ENCODE measurements at regions not wholly inside any gene's neighbourhood (a gene's known extent, or its start where the extent isn't known, plus 50 kb on each side); places are given as distances from the start of the nearest gene placed in this dataset.

DNA sequence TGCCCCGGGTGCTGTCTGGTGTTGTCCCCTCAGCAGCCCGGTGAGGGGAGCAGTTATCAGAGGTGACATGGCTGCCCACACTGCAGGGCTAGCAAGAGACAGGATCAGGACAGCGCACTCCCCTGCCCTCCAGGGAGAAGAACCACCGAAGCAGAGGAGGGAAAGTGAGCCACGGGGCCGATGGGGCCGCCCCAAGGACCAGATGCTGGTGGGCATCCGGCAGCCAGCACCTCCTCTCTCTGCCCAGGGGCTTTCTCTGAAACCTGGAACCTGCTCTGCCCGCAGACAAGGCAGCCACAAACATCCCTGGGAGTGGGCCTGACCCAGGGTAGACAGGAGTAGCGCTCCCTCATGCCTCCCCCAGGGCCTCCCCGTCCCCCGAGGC lies 163.0 kb upstream of the CST7 start:
- Histone ChIP-seq H3K9ac (replicated peaks; ENCODE audit: extremely low read depth, insufficient read depth, low read length) (no peak overlapping the region), H3K36me3 (ENCODE audit: control insufficient read depth in 2 of 2, extremely low read depth in 1 of 2, insufficient read depth in 2 of 2, low read length in 2 of 2) (no peaks in the 10 kb centered on the region), H2AFZ (ENCODE audit: low read depth, low read length) (no peak overlapping the region), H3K9me1 (replicated peaks; ENCODE audit: control insufficient read depth, extremely low read depth, insufficient read depth, low read length) (no peaks in the 10 kb centered on the region), H3K4me3 (replicated peaks in 1 of 3; ENCODE audit: insufficient read depth in 1 of 3, low read depth in 1 of 3, low read length in 3 of 3) (no peak overlapping the region), H3K9me3 (replicated peaks; ENCODE audit: control insufficient read depth, insufficient read depth, low read length) (no peaks in the 10 kb centered on the region), H4K20me1 (replicated peaks; ENCODE audit: control insufficient read depth, extremely low read depth, insufficient read depth, low read length) (no peaks in the 10 kb centered on the region), H3K27ac (ENCODE audit: insufficient read depth, low read depth, low read length) (no peak overlapping the region), H3K4me2 (ENCODE audit: insufficient read depth, low read length) (no peak overlapping the region), H3K27me3 (ENCODE audit: control insufficient read depth in 2 of 2, insufficient read depth in 2 of 2, low read length in 2 of 2) (no peaks in the 10 kb centered on the region), H3K4me1 (ENCODE audit: control insufficient read depth, extremely low read depth, insufficient read depth, low read length) (no peaks in the 10 kb centered on the region), H3K79me2 (ENCODE audit: control insufficient read depth, insufficient read depth, low read length) (no peaks in the 10 kb centered on the region)
- dilution Hi-C loops (cut with MboI; ENCODE audit: extremely low pct_ligation_motif_present, low sequenced_read_pairs) = no loop called here
- TF ChIP-seq, protein P1, sequence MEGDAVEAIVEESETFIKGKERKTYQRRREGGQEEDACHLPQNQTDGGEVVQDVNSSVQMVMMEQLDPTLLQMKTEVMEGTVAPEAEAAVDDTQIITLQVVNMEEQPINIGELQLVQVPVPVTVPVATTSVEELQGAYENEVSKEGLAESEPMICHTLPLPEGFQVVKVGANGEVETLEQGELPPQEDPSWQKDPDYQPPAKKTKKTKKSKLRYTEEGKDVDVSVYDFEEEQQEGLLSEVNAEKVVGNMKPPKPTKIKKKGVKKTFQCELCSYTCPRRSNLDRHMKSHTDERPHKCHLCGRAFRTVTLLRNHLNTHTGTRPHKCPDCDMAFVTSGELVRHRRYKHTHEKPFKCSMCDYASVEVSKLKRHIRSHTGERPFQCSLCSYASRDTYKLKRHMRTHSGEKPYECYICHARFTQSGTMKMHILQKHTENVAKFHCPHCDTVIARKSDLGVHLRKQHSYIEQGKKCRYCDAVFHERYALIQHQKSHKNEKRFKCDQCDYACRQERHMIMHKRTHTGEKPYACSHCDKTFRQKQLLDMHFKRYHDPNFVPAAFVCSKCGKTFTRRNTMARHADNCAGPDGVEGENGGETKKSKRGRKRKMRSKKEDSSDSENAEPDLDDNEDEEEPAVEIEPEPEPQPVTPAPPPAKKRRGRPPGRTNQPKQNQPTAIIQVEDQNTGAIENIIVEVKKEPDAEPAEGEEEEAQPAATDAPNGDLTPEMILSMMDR (IDR thresholded peaks at IDR 0.05; ENCODE audit: extremely low read depth in 1 of 2, insufficient read depth in 1 of 2, low read depth in 1 of 2, low read length in 2 of 2) = no peak
- TF ChIP-seq JUN (IDR thresholded peaks at IDR 0.05; ENCODE audit: borderline replicate concordance, insufficient read depth, insufficient read length, low read depth) (no peak), FOS (IDR thresholded peaks at IDR 0.05; ENCODE audit: borderline replicate concordance, insufficient read depth, low read length) (no peak), POLR2AphosphoS5 (IDR thresholded peaks at IDR 0.05; ENCODE audit: insufficient read depth, low read depth, low read length) (no peak), POLR2A (IDR thresholded peaks at IDR 0.05; ENCODE audit: low read depth, low read length) (no peak), GATA2 (IDR thresholded peaks at IDR 0.05; ENCODE audit: insufficient read depth, insufficient read length, low read depth, low read length) (no peak), EZH2 (IDR thresholded peaks at IDR 0.05; ENCODE audit: borderline replicate concordance, low read depth, low read length, severe bottlenecking) (no peak), MYC (IDR thresholded peaks at IDR 0.05; ENCODE audit: low read depth, low read length) (no peak)
- TF ChIP-seq, protein P2, sequence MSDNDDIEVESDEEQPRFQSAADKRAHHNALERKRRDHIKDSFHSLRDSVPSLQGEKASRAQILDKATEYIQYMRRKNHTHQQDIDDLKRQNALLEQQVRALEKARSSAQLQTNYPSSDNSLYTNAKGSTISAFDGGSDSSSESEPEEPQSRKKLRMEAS (IDR thresholded peaks at IDR 0.05; ENCODE audit: insufficient read depth, insufficient read length) = no peak
- DNase-seq (ENCODE audit: low read depth, low spot score) (no peak), FAIRE-seq (no peak)
- intact Hi-C loops (cut with micrococcal nuclease) = no loop called here
- ChIA-PET POLR2A (no interaction called here), CTCF (no interaction called here)
- no TSS peak for BruUV-seq (replicated peaks)

Measured in endothelial cell of umbilical vein (primary cell).